Hematopoietic multipotent progenitor cell treated with erythropoietin and hydrocortisone succinate and interleukin-3 and kit ligand, for 8 days (in vitro differentiated cells): ENCODE measurements at regions not wholly inside any gene's neighbourhood (a gene's known extent, or its start where the extent isn't known, plus 50 kb on each side); places are given as distances from the start of the nearest gene placed in this dataset.
"Not testable (repeated sequence)": the region's sequence is repeated elsewhere in the genome, so short reads cannot be mapped to it uniquely, and the experiment has no call there.

ENCODE experiments used
- DNase-seq: peaks from one replicate; pipeline ENCODE4 v3.0.0-alpha.2; 2015

DNA sequence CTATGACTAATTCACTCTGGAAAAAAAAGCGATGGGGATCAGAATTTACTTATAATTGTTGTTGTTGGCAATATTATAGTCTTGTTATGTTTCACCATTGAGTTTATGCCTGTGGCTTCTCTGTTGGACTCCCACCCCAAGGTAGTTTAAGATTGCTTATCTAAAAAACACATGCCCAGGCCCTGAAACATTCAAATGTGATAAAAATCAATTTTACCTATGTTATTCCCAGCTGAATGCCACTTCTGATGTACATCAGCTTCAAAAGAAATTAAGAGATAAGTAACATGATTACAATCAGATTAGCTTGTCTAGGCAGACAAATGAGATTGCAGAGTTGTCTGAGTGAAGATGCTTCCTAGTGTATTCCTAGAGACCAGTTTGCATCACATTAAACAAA is 484.7 kb downstream of the PCDH7 start:
- no peak for DNase-seq

DNA sequence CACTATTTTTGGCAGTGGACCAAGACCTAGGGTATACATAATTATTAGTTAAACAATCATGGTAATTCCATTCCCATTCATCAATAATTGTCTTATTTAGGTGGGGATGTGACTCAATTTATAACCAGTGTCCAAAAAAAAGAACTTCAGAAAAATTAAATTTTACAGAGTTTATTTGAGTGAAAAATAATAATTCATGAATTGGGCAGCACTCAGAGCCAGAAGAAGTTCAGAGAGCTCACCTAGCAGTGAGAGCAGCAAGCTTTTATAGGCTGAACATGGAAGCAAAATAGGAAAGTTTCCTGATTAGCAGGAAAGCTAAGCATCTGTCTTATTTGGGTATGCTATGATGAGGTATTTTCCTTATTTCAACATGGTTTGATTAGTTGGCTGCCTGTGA is 500.8 kb downstream of the PCDH7 start:
- no peak for DNase-seq

DNA sequence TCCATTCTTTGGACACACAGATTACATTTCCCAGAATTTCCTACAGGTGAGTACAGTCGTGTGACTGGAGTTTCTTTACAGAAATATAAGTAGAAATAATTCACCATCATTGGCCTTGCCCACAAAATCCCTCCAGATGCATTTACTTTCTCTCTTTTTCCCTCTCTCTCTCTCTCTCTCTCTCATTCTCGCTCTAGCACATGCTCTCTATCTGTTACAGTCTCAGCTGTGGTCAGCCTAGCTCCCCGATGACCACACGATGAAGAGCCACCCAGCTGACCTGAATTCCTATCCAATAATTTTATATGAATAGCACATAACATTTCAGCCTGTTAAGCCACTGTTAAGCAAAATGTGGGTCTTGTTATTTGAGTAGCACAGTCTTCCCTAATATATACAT is 507.9 kb downstream of the PCDH7 start:
- DNase-seq: no peak

DNA sequence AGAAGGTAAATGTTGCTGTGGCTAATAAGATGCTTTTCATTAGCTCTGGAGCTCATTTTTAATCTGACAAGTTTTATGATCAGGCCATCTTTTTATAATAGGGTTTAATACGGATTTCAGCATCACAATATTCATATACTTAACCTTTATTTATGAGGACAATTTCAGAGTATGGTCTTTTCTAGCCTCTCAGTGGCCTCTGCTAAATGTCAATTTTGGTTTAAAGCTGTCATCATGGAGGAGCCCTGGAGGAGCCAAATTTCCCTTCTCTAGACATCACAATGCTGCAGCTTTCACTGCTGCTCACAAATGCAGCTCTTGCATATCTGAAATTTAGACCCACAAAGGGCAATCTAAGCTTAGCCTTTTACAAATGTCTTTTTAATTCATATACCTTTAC is 510.4 kb downstream of the PCDH7 start:
- DNase-seq: no peak

DNA sequence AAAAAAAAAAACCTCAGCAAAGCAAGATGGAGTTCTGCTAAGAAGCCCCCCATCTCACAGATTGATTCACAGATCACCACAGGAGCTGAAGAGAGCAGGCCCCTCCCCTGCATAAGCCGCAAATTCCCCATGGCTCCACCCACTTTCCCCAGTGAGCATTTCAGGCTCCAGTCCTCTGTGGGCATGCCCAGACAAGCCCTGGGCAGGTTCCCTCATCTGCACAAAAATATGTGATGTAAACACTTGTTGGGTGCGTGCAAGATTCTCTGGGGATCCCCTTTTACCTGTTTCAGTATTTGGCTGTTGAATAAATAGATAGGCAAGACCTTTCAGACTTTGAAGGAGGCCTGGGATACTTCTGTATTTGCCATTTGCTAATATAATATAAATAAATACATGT is 514.3 kb downstream of the PCDH7 start:
- no peak for DNase-seq

DNA sequence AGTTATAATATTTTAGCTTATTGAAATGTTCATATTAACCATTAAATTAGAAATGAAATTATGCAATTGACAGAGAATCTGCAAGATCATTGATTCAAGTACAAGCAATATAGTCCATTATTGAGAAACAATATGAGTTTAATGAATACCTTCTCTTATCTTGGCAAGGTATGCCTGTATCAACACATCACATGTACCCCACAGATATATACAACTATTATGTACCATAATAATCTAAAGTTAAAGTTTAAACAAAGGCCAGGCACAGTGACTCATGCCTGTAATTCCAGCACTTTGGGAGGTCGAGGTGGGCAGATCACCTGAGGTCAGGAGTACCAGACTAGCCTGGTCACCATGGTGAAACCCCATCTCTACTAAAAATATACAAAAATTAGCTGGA is 514.7 kb downstream of the PCDH7 start:
- DNase-seq: no peak

DNA sequence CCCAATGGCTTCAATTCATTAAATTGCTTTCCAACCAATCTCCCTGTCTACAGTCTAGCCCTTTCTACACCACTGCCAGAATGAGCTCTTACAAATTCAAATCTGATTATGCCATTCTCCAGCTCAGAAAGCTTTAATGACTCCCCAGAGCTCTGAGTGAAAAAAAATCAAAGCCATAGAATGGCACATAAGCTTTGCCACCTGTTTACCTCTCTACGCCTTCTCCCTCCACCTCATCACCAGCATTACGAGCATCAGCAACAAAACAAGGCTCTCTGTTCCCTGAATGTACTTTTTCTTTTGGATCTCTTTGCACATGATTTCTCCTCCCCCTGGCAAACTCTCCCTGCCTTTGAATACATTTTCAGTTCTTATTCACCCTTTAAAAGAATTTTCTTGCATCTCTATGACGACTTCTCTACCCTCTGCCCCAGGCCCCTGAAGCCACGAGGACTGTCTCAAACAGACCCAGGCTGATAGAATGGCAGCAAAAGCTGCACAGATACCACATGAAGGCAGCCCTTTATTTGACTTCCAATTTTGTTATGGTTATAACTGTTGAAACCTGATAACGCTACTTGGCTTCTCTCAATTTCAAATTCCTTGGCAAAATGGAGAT is 516.0 kb downstream of the PCDH7 start:
- no peak for DNase-seq

DNA sequence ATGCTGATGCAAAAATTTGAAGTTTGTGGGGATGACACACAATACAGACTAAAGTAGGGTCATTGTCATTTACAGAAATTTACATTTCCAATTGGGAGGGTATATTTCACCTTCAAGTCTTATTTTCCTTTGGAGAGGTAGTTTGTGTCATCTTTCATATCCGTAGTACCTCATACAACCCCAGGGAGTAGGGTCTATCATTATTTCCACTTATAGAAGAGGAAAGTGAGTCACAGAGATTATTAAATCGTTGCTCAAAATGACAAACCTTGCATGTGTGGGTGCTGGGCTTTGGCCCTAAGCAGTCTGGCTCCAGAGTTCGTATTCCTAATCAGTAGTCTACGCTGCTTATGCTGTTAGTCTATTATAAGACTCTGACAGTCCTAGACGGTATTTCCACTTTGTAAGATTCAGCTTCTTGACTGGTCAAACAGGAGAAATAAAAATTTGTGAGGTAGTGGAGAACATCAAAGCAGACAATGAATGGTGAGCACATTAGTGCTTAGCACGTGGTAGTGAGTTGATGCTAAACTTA is 516.5 kb downstream of the PCDH7 start:
- no peak for DNase-seq

DNA sequence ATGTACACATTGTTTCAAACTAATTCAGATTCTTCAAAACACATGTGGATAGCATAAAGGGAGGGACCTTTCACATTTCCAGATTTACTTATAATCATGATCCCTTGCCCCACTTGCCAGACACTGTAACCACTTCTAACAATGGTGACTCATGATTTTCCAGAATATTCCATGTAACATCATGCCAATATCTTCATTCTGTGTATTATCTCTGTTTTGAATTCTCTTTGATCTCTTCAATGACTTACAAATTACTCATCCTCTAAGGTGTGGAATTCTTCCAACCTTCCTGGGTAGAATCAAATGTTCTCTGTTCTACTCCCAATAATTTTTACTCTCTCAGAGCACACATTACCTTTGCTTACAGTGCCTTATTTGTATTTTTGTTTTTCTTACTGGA is 517.1 kb downstream of the PCDH7 start:
- DNase-seq: no peak

DNA sequence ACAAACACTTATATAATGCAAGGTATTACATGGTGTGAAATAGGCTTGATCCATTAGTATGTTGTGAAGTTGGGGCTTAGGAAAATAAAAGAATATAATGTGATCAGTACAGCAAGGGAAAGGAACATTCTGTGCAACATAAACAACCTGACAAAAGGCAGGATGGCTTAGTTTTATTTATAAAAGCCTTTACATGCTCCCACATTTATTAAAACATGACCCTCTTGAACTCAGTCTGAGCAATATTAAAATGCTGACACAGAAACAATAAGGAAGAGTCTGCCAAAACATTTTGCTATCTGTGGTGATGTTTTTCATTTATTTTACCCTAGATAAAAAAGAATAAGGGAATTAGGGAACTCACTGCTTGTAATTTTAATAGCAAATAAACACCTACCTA is 519.7 kb downstream of the PCDH7 start:
- DNase-seq: no peak

DNA sequence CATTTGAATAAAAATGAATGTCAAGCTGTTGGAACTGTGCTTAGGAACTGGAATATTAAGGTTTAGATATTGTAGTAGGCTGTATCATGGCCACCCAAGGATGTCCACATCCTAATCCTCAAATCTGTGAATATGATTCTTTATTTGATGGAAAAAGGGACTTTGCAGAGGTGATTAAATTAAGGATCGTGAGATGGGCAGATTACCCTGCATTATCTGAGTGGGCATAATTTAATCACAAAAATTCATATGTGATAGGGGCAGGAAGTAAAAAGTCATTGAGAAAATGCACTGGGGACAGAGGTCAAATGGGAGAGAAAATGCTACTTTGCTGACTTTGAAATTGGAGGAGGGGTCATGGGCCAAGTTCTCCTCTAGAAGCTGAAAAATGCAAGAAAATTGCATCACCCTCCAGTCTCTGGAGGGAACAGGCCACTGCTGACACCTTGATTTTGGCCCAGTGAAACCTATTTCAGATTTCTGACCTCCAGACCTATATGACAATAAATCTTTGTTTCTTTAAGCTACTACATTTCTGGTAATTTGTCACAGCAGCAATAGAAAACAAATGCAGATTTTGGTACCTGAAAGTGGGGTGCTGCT is 521.4 kb downstream of the PCDH7 start:
- DNase-seq: no peak

DNA sequence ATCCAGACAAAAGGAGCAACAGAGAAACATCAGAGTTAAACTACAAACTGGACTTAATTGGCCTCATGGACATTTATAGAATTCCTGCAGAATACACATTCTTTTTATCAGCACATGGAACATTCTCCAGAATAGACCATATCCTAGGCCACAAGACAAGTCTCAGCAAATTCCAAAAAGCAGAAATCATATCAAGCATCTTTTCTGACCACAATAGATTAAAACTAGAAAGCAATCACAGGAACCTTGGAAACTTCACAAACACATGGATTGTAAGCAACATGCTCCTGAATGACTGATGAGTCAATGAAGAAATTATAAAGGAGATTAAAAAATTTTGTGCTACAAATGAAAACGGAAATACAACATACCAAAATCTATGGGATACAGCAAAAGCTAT is 526.7 kb downstream of the PCDH7 start:
- DNase-seq: no peak

DNA sequence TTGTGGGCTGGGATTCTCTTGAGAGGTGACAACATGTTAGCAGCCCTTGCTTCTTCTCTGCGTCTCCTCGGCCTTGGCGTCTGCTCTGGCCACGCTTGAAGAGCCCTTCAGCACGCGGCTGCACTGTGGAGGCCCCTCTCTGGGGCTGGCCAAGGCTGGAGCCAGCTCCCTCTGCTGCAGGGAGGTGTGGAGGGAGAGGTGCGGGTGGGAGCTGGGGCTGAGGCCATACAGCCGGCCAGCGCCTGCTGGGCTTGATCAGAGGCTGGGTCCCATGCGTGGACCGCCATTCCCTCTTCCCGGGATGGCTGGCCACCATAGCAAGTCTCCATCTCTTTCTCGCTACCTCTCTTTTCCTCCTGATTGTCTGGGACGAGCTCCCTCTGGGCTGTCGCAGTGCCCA is 539.0 kb downstream of the PCDH7 start:
- no peak for DNase-seq

DNA sequence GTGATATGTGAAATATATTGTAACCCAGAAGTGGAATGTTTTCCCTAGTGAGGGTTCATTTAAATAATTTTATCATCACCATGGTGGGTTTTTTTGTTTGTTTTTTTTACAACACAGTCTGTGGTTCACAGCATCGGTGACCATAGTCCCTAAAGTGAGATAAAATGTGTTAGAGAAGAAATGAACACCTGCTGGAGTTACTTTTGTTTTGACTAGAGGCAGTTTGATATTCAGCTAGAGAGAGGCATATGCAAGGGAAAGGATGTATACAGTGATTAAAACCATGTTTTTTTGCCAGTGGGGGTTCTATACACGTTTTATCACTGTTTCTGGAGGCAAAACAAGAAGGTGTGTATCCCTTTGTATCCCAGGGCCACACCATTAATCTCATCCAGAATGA is 541.5 kb downstream of the PCDH7 start:
- no peak for DNase-seq

DNA sequence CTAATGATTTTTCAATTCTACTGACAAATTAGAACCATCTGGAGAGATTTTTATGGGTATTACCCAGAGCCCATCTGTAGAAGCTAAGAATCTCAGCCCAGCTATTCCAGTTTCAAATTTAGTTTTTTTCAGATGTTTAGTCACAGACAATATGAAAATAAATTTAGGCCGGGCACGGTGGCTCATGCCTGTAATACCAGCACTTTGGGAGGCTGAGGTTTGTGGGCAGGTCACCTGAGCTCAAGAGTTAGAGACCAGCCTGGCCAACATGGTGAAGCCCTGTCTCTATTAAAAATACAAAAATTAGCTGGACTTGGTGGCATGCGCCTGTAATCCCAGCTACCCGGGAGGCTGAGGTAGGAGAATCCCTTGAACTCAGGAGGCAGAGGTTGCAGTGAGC is 545.9 kb downstream of the PCDH7 start:
- DNase-seq: not testable (repeated sequence)

DNA sequence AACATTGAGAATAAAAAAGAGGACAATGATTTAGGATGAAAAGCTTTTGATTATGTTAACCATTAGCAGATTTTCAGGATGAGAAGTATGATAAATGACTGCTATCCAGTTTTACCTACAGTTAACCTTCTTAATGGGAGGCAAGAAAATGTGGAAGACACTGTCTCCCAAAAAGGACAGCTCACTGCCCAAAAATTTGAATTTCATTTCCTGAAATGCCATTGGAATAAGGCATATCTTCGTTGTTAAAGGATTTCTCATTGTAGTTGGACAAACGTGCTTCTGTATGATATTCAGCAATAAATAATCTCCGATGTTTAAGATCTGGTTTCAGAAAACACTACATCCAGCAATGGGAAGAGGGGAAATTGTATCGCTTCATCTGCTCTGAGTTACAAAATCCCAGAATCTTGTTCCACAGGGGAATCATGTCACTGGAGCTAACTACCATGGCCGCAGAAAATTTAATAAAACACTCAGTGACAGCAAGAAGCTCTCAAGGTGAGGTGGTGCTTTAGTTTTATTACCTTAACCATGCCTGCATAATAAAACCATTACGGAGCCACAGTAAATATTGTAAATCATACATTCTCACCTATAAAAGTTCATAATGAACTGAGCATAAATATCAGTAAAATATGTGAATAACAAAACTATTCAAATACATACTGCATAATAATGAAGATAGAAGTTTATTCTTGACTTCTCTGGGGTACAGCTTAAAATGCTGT is 552.3 kb downstream of the PCDH7 start:
- DNase-seq: no peak

DNA sequence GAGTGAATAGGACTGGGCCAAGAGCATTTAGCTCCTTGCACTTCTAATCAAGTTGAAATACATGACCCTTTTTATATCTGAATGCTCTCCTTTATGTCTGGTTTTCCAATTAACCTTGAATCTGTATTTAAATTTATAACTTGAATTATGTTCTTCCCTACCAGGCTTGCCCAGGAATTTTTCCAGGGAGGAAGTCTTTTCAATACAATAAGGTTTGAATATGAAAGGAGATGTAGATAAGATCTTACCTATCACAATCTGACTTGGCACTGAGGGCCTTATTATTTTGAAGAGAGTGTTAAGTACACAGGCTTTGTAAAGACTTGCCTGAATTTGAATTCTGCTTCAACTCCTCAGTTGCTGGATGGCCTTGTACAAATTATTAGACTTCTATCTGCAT is 555.7 kb downstream of the PCDH7 start:
- no peak for DNase-seq

DNA sequence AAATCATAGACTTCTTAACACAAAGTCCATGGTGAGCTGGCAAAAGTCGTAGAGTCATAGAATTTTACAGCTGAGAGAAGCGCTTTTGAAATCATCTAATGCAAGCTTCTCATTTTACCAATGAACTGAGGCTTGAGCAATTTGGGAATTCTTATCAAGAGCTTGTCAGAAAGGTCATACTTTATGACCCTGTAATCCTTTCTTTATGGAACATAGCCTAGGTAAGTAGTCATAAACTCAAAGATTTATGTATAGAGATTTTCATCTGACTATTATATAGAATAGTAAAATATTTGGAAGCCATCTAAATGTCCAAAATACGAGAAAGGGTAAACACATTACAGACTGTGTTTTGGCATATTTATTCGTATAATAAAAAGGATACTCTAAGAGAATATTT is 563.5 kb downstream of the PCDH7 start:
- no peak for DNase-seq

DNA sequence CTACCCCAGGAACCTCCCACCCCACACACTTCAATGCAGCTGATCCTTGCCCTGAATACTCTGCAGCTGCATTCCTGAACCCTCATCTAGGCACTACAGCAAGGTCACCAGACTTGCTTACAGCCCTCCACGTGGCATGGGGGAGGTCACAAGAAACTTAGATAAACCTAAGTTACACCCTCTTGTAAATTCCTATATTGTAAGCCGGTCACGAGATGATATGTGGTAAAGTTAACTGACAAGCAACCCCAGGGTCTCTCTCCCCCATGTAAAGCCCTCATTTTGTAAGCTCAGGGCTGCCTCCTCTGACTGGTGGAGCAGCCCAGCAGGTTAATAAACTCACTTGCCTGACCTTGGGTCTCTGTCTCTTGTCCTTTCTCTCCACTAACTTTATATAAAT is 570.7 kb downstream of the PCDH7 start:
- DNase-seq: no peak

DNA sequence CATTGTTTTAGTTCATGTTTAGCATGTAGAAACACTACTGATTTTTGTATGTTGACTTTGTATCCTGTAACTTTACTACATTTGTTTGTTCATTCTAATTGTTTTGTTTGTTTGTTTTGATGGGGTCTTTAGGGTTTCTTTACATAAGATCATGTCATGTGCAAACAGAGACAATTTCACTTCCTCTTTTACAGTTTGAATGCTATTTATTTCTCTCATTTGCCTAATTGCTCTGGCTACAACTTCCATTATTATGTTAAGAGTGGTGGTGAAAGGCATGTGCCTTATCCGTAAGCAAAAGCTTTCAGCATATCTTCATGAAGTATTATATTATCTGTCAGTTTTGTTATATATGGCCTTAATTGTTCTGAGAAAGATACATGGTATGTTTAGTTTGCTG is 571.1 kb downstream of the PCDH7 start:
- no peak for DNase-seq

DNA sequence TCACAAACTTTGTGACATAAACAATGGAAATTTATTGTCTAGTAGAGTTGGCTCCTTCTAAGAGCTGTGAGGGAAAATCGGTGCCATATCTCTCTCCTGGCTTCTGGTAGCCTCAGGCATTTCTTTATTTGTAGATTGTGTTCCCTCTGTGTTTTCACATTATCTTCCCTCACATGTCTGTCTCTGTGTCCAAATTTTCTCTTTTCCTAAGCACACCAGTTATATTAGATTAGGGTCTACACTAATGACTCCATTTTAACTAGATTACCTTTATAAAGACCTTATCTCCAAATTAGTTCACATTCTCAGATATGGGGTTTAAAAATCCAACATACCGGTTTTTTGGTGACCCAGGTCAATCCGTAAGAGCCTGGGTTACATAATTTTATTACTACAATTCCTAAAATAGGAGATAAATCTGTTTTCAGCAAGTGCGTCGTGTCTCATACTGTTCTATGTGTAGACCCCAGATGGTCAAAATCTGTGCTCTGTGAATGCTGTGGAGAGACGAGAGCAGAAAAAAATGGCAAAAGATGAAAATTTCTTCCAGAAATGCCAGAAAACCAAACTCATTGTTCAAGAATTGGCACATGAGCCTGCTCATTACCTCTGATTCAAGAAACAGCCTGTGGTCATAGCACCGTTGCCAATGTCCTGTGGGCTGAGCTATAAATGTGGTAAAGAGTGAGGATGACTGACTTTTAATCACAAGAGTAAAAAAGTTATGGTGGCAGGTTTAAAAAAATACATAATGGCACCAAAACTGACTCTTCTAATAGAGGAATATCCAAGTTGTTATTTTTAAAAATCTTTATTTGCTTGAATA is 574.7 kb downstream of the PCDH7 start:
- no peak for DNase-seq

DNA sequence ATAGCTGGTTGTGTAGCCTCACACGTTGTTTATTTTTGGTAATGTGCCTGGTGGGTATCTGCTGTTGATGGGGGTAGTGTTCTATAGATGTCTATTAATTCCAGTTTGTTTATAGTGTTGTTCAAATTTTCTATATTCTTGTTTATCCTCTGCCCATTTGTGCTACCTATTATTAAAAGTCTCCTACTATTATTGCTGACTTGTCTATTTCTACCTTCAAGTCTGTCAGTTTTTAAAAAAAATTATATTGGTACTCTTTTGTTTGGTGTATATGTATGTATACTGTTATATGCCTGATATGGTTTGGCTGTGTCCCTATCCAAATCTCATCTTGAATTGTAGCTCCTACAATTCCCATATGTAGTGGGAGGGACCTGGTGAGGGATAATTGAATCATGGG is 578.6 kb downstream of the PCDH7 start:
- no peak for DNase-seq

DNA sequence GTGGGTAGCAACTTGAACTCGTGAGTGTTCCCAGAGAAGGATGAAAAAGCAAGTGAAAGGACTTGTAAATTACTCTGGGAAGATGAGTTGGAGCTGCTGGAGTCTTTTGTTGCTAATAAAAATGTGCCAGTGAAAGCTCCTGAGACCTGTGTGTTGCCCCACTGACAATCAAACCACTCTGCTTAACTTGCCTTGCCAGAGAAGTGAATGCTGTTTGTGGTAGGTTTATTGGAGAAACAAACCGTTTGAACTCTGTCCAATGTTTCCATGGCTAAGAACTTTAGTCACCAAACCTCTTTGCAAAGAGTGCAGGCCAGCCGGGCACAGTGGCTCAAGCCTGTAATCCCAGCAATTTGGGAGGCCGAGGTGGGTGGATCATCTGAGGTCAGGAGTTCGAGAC is 586.9 kb downstream of the PCDH7 start:
- DNase-seq: no peak

DNA sequence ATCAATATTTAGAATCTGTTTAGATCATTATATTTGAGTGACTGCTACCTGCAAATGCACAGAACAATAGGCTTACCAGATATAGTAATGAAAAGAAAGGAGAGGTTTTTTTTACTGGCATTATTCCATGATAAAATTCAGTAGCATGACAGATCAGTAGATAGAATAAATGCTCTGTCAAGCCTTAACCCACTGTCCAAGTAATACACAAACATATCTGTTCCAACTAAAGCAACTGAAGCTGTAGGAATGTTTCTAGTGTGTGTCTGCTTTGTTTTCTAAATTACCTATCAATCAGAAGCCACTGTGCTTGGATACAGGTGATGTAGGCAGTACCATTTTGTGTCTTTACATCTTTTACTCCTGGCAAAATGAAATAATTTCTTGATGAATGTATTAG is 604.6 kb downstream of the PCDH7 start:
- no peak for DNase-seq
